Cardiac muscle cell (in vitro differentiated cells and primary cell): ENCODE measurements at regions not wholly inside any gene's neighbourhood (a gene's known extent, or its start where the extent isn't known, plus 50 kb on each side); places are given as distances from the start of the nearest gene placed in this dataset.

Experiments
- DNase-seq, 2 donors: peaks; one replicate each; pipeline versions ENCODE4 v3.0.0 to v3.0.0-alpha.2; 2010 to 2017; ENCODE audit warnings: low read depth in 1 of 2, low spot score in 1 of 2
- H3K27ac ChIP-seq: fragments of 200-600 bp; sonication (generic); 2 replicates; pipeline ENCODE4 v1.5.1; 2016
- H3K27me3 ChIP-seq: fragments of 200-600 bp; sonication (generic); 2 replicates; pipeline ENCODE4 v1.6.0; 2016; ENCODE audit warnings: control low read depth
- H3K36me3 ChIP-seq: fragments of 200-600 bp; sonication (generic); 2 replicates; pipeline ENCODE4 v1.5.1; 2016; ENCODE audit warnings: control low read depth
- H3K4me1 ChIP-seq: fragments of 200-600 bp; sonication (generic); 2 replicates; pipeline ENCODE4 v1.8.1; 2017; ENCODE audit warnings: low read depth, mild to moderate bottlenecking, mixed run types
- H3K4me3 ChIP-seq: fragments of 200-600 bp; sonication (generic); 2 replicates; pipeline ENCODE4 v1.5.1; 2016; ENCODE audit warnings: mild to moderate bottlenecking
- H3K9me3 ChIP-seq: fragments of 200-600 bp; sonication (generic); 2 replicates; pipeline ENCODE4 v1.5.1; 2017; ENCODE audit warnings: low read depth, mild to moderate bottlenecking, control low read depth
- TF ChIP-seq, protein P1 (sequence below): IDR thresholded peaks from 2 replicates; pipeline ENCODE4 v1.5.1; 2012; ENCODE audit warnings: low read depth, mild to moderate bottlenecking, low read length

GRCh38 chr7:31186202-31186601 is 134.1 kb downstream of the ADCYAP1R1 start:
- TF ChIP-seq, protein P1, sequence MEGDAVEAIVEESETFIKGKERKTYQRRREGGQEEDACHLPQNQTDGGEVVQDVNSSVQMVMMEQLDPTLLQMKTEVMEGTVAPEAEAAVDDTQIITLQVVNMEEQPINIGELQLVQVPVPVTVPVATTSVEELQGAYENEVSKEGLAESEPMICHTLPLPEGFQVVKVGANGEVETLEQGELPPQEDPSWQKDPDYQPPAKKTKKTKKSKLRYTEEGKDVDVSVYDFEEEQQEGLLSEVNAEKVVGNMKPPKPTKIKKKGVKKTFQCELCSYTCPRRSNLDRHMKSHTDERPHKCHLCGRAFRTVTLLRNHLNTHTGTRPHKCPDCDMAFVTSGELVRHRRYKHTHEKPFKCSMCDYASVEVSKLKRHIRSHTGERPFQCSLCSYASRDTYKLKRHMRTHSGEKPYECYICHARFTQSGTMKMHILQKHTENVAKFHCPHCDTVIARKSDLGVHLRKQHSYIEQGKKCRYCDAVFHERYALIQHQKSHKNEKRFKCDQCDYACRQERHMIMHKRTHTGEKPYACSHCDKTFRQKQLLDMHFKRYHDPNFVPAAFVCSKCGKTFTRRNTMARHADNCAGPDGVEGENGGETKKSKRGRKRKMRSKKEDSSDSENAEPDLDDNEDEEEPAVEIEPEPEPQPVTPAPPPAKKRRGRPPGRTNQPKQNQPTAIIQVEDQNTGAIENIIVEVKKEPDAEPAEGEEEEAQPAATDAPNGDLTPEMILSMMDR = no peak
- H3K36me3 ChIP-seq = no peaks in the 10 kb centered on the region
- no peak for DNase-seq
- H3K27ac ChIP-seq = no peak overlapping the region
- no peak overlapping the region for H3K4me3 ChIP-seq
- no peaks in the 10 kb centered on the region for H3K9me3 ChIP-seq
- H3K4me1 ChIP-seq = no peaks in the 10 kb centered on the region
- H3K27me3 ChIP-seq = no peaks in the 10 kb centered on the region

DNA sequence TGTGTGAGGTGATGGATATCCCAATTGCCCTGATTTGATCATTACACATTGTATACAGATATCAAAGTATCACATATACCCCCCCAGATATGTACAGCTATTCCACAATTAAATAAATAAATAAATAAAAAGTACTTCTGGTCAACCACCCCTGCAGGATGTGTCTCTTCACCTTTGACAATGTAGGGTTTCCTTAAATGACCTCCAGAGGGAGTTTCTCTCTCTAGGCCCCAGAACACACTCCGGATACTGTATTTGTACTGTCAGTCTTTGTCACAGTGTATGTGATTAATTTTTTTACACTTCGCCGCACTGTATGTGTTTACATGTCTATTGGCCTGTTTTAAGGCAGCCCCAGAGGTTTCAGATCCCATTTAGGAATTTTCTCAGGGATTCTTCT is 123.6 kb downstream of the ADCYAP1R1 start:
- Histone ChIP-seq H3K27ac (no peak overlapping the region), H3K9me3 (no peaks in the 10 kb centered on the region), H3K4me1 (no peaks in the 10 kb centered on the region), H3K27me3 (no peaks in the 10 kb centered on the region), H3K36me3 (no peaks in the 10 kb centered on the region), H3K4me3 (no peak overlapping the region)
- DNase-seq = no peak
- TF ChIP-seq, protein P1 = no peak

DNA sequence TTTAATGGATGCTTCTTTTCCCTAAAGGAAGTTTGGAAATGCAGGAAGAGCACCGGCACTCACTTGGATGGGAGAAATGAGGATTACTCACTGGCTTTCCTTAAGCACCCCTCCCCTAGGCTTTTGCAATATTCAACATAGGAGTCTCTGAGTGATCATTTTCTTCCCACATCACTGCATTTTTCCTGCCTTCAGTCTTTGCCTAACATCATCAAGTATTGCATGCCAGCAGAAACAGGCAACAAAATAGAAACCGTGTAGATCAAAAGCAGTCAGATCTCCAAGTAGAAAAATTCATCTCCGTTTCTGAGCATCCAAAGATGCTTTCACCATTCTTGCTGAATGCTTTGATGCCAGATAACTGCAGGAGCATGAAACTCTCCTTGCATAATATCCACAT is 119.9 kb downstream of the ADCYAP1R1 start:
- H3K27ac ChIP-seq = no peak overlapping the region
- H3K9me3 ChIP-seq = no peaks in the 10 kb centered on the region
- DNase-seq = no peak
- H3K4me3 ChIP-seq = no peak overlapping the region
- H3K4me1 ChIP-seq = no peaks in the 10 kb centered on the region
- no peaks in the 10 kb centered on the region for H3K36me3 ChIP-seq
- TF ChIP-seq, protein P1 = no peak
- H3K27me3 ChIP-seq = no peaks in the 10 kb centered on the region

- Histone ChIP-seq H3K9me3 (no peaks in the 10 kb centered on the region), H3K36me3 (no peaks in the 10 kb centered on the region), H3K27ac (no peak overlapping the region), H3K4me1 (no peaks in the 10 kb centered on the region), H3K27me3 (no peaks in the 10 kb centered on the region), H3K4me3 (no peak overlapping the region)
- TF ChIP-seq, protein P1 = no peak
- DNase-seq = no peak
Measured at GRCh38 chr7:31171216-31171785, 119.2 kb downstream of the ADCYAP1R1 start.
